ENCODE measurements at regions not wholly inside any gene's neighbourhood (a gene's known extent, or its start where the extent isn't known, plus 50 kb on each side); places are given as distances from the start of the nearest gene placed in this dataset.
"Not testable (repeated sequence)": the region's sequence is repeated elsewhere in the genome, so short reads cannot be mapped to it uniquely, and the experiment has no call there.

DNA sequence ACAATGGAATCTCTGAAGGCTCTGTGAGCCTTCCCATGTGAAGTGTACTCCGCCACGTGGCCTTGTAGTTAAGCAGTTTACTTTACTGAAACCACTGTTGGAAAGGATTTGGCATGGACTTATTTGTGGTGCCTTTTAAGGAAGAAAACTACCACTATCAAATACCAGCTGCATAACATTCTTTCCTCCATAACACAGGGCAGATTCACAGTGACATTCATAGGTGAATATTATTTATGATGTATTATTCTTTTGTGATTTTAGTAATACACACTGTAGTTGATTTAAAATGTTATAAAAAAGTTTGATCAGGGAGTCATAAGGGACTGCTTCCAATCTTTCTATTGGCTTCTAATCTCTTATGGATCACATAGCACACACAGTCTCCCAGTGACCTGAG, 192.5 kb upstream of the AGTR2 start:
- POLR2A ChIA-PET (ENCODE audit: unreplicated experiment) = no interaction called here
- Histone ChIP-seq H3K4me1 (ENCODE audit: control insufficient read depth, insufficient read depth, low read length) (no peaks in the 10 kb centered on the region), H3K36me3 (ENCODE audit: control insufficient read depth, insufficient read depth, low read length) (no peaks in the 10 kb centered on the region), H2BK15ac (ENCODE audit: low read depth, low read length) (no peak overlapping the region), H2BK20ac (ENCODE audit: low read depth, low read length) (no peak overlapping the region), H3K23ac (ENCODE audit: low read depth, low read length) (no peak overlapping the region), H3K27ac (ENCODE audit: insufficient read depth, low read length) (no peak overlapping the region), H2AFZ (replicated peaks; ENCODE audit: low read length, poor library complexity) (no peak overlapping the region), H4K20me1 (ENCODE audit: insufficient read depth, low read length) (no peaks in the 10 kb centered on the region), H2AK5ac (ENCODE audit: low read depth, low read length) (no peak overlapping the region), H3K9me1 (ENCODE audit: insufficient read depth, low read length) (no peaks in the 10 kb centered on the region), H3K18ac (ENCODE audit: low read depth, low read length) (no peak overlapping the region), H3K4me3 (ENCODE audit: insufficient read depth, low read depth, low read length) (no peak overlapping the region), H4K91ac (ENCODE audit: insufficient read depth, low read depth, low read length) (no peak overlapping the region), H4K5ac (ENCODE audit: low read depth, low read length) (no peak overlapping the region), H3K4me2 (ENCODE audit: low read depth, low read length) (no peak overlapping the region), H3K9ac (ENCODE audit: low read depth, low read length) (no peak overlapping the region), H2BK120ac (ENCODE audit: low read depth, low read length) (no peak overlapping the region), H2AK9ac (replicated peaks; ENCODE audit: low read depth, low read length, poor library complexity) (no peak overlapping the region), H3K14ac (replicated peaks; ENCODE audit: low read depth, low read length) (no peak overlapping the region), H3K4ac (ENCODE audit: low read depth, low read length) (no peak overlapping the region), H2BK5ac (ENCODE audit: low read depth, low read length, poor library complexity, severe bottlenecking) (no peak overlapping the region), H4K8ac (ENCODE audit: low read depth in 2 of 2, low read length in 2 of 2) (no peak overlapping the region), H3K56ac (ENCODE audit: extremely low read depth, insufficient read depth, low read length) (no peak overlapping the region), H3K27me3 (ENCODE audit: control insufficient read depth, insufficient read depth, low read length) (peaks cover 3% of the 10 kb centered on the region; the same call in 1 of the 2 replicates), H3K9me3 (ENCODE audit: control insufficient read depth, insufficient read depth, low read length) (peaks cover 6% of the 10 kb centered on the region; the same call in 1 of the 2 replicates), H3K79me1 (ENCODE audit: low read depth in 1 of 2, low read length in 2 of 2) (no peaks in the 10 kb centered on the region)
- CTCF ChIA-PET = no interaction called here
- ATAC-seq (ENCODE audit: low read depth) = no peak
- no TSS peak for BruUV-seq (replicated peaks)
- dilution Hi-C loops (cut with HindIII; ENCODE audit: low sequenced_read_pairs, unreplicated experiment) (no loop called here), in situ Hi-C loops (cut with MboI; ENCODE audit: low sequenced_read_pairs) (no loop called here), intact Hi-C loops (cut with micrococcal nuclease) (no loop called here)
- no CpG with 5 or more reads among the region's 2 CpGs for WGBS, 2 experiments (ENCODE audit: extremely low coverage in 2 of 2, insufficient read length in 1 of 2)
- DNase-seq = no peak
- no peak for TF ChIP-seq RFX5 (IDR thresholded peaks at IDR 0.05; ENCODE audit: low read depth, low read length)

DNA sequence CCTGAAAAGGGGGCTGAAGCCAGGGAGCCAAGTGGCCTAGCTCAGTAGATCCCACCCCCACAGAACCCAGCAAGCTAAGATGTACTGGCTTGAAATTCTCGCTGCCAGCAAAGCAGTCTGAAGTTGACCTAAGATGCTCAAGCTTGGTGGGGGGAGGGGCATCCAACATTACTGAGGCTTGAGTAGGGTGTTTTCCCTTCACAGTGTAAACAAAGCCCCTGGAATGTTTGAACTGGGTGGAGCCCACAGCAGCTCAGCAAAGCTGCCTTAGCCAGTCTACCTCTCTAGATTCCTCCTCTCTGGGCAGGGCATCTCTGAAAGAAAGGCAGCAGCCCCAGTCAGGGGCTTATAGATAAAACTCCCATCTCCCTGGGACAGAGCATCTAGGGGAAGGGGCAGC, 187.4 kb upstream of the AGTR2 start:
- H2BK15ac ChIP-seq (ENCODE audit: low read depth, low read length); H3K23ac ChIP-seq (ENCODE audit: low read depth, low read length); H3K27me3 ChIP-seq (ENCODE audit: control insufficient read depth, insufficient read depth, low read length); H3K18ac ChIP-seq (ENCODE audit: low read depth, low read length); H3K4ac ChIP-seq (ENCODE audit: low read depth, low read length); POLR2A ChIA-PET (ENCODE audit: unreplicated experiment); H2BK20ac ChIP-seq (ENCODE audit: low read depth, low read length); H2AK5ac ChIP-seq (ENCODE audit: low read depth, low read length); DNase-seq; H2AK9ac ChIP-seq (replicated peaks; ENCODE audit: low read depth, low read length, poor library complexity); H3K4me2 ChIP-seq (ENCODE audit: low read depth, low read length); H3K4me3 ChIP-seq (ENCODE audit: insufficient read depth, low read depth, low read length); H2AFZ ChIP-seq (replicated peaks; ENCODE audit: low read length, poor library complexity); H3K36me3 ChIP-seq (ENCODE audit: control insufficient read depth, insufficient read depth, low read length); H3K9ac ChIP-seq (ENCODE audit: low read depth, low read length); in situ Hi-C loops (cut with MboI; ENCODE audit: low sequenced_read_pairs); H3K9me3 ChIP-seq (ENCODE audit: control insufficient read depth, insufficient read depth, low read length); H4K5ac ChIP-seq (ENCODE audit: low read depth, low read length); ATAC-seq (ENCODE audit: low read depth); intact Hi-C loops (cut with micrococcal nuclease); H2BK120ac ChIP-seq (ENCODE audit: low read depth, low read length); H3K56ac ChIP-seq (ENCODE audit: extremely low read depth, insufficient read depth, low read length); H3K9me1 ChIP-seq (ENCODE audit: insufficient read depth, low read length); BruUV-seq (replicated peaks); dilution Hi-C loops (cut with HindIII; ENCODE audit: low sequenced_read_pairs, unreplicated experiment); H2BK5ac ChIP-seq (ENCODE audit: low read depth, low read length, poor library complexity, severe bottlenecking); H3K14ac ChIP-seq (replicated peaks; ENCODE audit: low read depth, low read length); H4K91ac ChIP-seq (ENCODE audit: insufficient read depth, low read depth, low read length); H4K8ac ChIP-seq (ENCODE audit: low read depth in 2 of 2, low read length in 2 of 2); H3K4me1 ChIP-seq (ENCODE audit: control insufficient read depth, insufficient read depth, low read length); H3K27ac ChIP-seq (ENCODE audit: insufficient read depth, low read length); H3K79me1 ChIP-seq (ENCODE audit: low read depth in 1 of 2, low read length in 2 of 2); H4K20me1 ChIP-seq (ENCODE audit: insufficient read depth, low read length): not testable (repeated sequence)
- WGBS, 2 experiments (ENCODE audit: extremely low coverage in 2 of 2, insufficient read length in 1 of 2) = no CpG with 5 or more reads among the region's 1 CpG
- CTCF ChIA-PET = interaction anchor here (0.6 kb wide), 1 partner anchor 506 kb away, joined by 4 read pairs; no protein-coding TSS in a partner anchor
